HS-5 (cell line): ENCODE measurements at regions not wholly inside any gene's neighbourhood (a gene's known extent, or its start where the extent isn't known, plus 50 kb on each side); places are given as distances from the start of the nearest gene placed in this dataset.
A peak's percentile ranks its signal among the peaks of the same experiment; 100 is the strongest.
"Not testable (repeated sequence)": the region's sequence is repeated elsewhere in the genome, so short reads cannot be mapped to it uniquely, and the experiment has no call there.

ENCODE experiments used
- DNase-seq: peaks from one replicate; pipeline ENCODE4 v3.0.0-alpha.2; 2012; ENCODE audit warnings: low read depth

GRCh38 chr3:110001905-110002304 is 664.6 kb upstream of the DPPA4 start:
- DNase-seq = not testable (repeated sequence)

- DNase-seq = no peak
Measured at GRCh38 chr3:110006913-110007312, 669.6 kb upstream of the DPPA4 start.

DNA sequence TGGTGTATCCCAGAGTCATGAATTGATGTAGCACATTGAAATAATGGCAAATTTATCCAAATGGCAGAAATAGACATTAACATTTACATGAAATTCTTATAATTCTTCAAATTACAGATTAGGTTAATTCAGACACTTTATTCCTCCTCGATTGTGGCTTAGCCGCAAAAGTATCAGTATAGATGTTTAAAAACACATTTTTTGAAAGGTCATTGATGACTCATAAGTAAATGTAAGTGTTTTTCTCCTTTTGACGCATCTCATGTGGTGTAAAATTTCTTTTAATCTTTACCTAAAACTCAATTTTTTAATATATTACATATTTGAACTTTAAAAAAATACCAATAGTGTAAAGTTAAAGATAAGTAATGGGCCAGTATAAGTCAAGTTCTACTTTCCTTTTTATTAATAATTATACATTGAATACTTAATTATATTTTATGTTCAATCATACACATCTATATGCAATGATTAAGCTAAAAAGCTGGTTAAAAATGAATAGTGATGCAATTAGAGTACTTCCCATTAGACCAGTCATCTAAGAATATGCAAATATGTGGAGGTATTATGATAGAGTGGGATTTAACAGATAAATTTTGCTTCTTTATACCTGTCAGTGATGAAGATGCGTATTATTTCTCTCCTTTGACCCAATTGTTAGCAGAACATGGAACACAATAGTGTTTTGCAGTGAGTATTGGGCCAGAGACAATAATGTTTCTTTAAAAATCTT is 678.1 kb upstream of the DPPA4 start:
- no peak for DNase-seq

DNA sequence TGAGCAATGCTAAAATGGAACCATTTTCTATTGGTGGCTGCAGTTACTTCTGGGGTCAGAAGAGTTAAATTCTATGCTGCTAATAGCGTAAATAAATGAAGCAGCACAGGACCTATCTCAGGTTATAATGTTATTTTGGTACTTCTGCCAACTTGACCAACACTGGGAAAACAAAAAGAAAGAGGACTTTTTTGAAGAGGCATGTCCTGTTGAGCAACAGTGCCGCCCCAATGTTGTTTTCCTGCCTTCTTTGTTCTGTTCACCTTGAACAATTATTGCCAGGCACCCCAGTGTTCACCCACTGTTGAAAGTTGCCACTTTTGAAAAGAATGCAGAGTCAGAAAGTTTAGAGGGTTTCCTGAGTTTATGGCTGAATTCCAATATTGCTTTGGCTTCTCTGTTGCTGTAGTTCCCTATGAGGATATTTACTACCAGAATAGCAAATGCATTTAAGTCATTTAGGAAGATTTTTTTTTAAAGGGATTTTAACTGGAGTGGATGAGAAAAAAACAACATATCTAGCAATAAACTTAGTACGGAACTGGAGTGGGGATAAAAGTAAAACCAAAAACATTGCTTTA is 679.0 kb upstream of the DPPA4 start:
- no peak for DNase-seq

GRCh38 chr3:110017304-110017703 is 680.0 kb upstream of the DPPA4 start:
- DNase-seq = no peak

GRCh38 chr3:110021659-110022058 is 684.3 kb upstream of the DPPA4 start:
- DNase-seq = no peak

DNA sequence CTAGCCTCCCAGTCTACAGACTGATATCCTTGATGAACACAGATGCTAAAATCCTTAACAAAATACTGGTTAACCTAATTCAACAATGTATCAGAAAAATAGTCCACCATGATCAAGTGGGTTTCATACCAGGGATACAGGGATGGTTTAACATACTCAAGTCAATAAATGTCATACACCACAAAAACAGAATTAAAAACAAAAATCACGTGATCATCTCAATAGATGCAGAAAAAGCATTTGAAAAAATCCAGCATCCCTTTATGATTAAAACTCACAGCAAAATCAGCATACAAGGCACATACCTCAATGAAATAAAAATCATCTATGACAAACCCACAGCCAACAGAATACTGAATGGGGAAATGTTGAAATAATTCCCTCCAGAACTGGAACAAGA is 685.7 kb upstream of the DPPA4 start:
- DNase-seq = not testable (repeated sequence)

DNA sequence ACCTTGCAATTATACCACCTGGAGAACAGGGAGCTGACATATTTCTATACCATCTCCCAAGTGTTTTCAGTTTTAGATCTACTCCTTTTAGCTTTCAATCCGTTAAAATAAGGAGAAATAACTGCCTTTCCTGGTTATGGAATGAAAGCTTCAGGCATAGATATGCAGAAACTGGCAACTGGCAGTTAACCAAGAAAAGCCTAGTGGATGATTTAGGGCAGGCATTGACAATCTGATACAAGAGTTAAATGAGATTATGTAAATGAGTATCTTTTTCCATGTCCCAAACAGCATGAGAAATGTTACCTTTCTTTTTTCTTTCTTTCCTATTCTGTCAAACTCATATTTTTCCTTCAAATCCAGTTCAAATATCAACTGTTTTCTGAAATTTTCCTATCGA is 689.1 kb upstream of the DPPA4 start:
- no peak for DNase-seq

DNA sequence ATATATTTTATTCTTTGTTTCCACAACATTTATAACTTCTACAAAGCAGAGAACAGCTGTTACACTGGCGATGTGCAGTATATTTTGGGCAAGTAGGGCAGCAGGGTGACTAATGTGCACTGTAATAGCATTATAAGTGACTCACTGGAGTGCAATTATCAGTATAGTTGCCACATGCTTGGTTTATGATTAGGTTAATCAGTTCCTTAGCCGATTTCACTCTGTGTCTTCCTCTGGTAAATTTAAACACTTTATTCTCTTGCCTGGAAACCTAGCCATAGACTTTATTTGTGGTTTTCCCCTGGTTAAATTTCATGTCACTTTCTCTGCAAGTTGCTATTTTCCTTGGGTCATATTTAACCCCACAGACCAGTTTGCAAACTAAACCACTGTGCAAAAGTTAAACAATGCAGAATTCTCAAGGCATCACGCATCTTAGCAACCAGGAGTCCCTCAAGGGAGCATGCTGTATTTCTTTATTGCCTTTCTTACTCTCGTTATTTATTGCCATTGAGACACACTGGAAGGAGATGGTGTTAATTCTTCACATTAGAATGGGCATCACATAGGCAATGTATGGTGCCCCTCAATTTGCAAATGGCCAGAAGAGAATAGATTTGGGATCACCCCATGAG is 690.2 kb upstream of the DPPA4 start:
- DNase-seq = peak; percentile 61

DNA sequence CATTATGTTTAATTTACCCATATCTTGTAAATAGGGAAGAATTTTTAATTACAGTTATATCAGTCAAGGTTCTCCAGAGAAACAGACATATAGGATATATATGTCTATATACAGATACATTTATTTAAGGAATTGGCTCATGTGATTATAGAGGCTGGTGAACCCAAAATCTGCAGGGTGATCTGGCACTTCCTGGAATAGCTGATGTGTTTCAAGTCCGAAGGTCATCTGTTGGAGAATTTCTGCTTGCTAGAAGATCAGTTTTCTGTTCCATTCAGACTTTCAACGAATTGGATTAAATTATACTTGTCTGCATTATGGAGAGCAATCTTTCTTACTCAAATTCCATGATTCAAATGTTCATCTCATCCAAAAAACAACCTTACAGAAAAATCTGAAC is 694.6 kb upstream of the DPPA4 start:
- DNase-seq = no peak

- DNase-seq = no peak
Measured at GRCh38 chr3:110059431-110059830, 722.1 kb upstream of the DPPA4 start.

GRCh38 chr3:110062716-110063115 is 725.4 kb upstream of the DPPA4 start:
- DNase-seq = no peak

DNA sequence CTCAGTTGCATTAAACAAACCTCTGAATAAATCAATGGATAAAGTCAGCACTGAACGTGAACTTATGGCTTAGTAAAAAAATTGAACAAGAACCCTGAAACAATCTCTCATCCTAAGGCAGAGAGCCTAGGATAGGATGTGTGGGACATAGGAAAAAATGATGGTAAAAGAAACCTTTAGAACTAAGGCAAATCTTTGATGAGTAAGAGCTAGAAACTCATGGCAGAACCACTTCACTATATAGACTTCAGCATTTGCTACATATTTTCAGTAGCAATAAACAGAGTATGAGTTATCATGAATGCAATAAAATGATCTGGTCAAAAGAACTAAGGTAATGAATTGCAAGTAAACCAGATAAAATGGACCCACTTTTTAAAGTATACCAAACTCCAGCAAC is 725.8 kb upstream of the DPPA4 start:
- DNase-seq = no peak

DNA sequence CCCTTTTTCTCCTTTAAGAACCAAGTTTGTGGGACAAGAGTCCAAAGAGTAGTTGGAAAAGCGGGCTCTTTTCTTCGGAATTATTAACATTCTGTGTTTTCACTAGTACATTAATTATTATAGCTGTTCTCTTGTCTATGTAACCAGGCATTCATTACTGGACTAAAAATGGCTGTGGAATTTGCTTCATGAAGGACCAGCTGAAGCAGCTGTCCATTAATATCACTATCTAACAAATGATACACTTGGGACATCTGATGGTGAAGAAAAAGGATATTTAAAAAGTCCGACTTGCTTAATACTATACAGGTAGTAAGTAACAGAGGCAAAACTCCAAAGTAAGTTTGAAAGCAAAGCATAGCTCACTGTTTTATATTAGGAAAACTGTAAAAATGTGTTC is 728.9 kb upstream of the DPPA4 start:
- no peak for DNase-seq

DNA sequence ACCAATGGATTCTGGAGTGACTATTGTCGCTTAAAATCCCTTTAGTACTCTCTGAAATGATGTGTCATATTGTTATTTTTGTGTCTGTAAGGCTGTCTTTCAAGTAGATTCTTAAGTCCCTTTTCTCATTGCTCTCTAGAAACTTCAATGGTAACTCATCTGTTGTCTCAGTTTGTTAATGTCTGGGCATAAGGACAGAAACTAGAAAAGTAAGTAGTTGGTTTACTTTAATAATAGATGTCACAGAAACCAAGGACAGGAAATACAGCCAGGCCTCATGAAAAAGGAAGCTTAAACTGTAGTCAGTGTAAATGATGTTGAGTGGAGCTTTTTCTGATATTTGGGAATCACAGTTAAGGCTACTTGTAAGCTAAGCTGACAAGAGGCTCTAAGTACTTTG is 730.2 kb upstream of the DPPA4 start:
- no peak for DNase-seq

GRCh38 chr3:110069761-110070160 is 732.4 kb upstream of the DPPA4 start:
- peak; percentile 9 for DNase-seq

- DNase-seq = peak; percentile 4
Measured at GRCh38 chr3:110070161-110070916, 733.0 kb upstream of the DPPA4 start.

DNA sequence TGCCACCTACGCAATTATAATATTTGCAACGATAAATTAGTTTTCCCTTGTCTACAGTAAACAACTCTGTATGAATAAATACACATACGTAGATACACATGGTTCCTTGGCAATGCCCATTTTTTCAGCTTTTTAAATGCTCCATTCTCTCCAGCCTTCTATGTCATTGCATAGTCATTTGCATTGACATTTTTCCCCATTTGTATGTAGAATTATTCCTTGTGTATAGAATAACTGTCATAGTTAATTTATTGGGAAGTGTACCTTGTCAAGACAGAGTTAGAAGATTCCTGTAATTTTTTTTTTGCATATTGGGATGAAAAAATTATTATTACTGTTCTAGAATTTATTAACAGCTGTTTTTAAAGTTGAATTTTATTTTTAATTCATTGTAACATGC is 736.7 kb upstream of the DPPA4 start:
- DNase-seq = no peak

DNA sequence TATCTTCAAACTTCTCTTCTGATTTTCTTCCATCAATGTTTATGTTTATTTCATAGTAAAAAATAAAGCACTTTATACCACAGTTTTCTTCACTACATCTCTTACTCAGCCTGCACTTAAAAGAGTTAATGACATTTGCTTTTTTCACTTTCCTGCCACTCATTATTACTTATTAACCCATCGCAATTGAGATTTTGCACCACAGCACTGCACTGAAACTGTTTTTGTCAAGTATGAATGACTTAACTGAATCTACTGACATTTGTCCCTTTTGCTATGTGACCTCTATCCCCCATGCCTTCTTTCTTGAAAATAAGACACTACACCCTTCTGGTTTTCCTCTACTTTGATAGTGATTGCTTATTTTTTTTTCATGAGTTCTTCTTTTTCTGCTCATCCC is 739.7 kb upstream of the DPPA4 start:
- DNase-seq = no peak

GRCh38 chr3:110093411-110093810 is 756.1 kb upstream of the DPPA4 start:
- no peak for DNase-seq

- no peak for DNase-seq
Measured at GRCh38 chr3:110093812-110094401, 756.6 kb upstream of the DPPA4 start.

GRCh38 chr3:110099711-110100110 is 762.4 kb upstream of the DPPA4 start:
- DNase-seq = no peak
